NCI-H526 treated with DMSO at 0.1 percent for 48 hours (cell line): ENCODE measurements at regions not wholly inside any gene's neighbourhood (a gene's known extent, or its start where the extent isn't known, plus 50 kb on each side); places are given as distances from the start of the nearest gene placed in this dataset.

Experiments used
- DNase-seq: peaks from one replicate; lab custom pipeline; 2025; lab: John Stamatoyannopoulos, UW

DNA sequence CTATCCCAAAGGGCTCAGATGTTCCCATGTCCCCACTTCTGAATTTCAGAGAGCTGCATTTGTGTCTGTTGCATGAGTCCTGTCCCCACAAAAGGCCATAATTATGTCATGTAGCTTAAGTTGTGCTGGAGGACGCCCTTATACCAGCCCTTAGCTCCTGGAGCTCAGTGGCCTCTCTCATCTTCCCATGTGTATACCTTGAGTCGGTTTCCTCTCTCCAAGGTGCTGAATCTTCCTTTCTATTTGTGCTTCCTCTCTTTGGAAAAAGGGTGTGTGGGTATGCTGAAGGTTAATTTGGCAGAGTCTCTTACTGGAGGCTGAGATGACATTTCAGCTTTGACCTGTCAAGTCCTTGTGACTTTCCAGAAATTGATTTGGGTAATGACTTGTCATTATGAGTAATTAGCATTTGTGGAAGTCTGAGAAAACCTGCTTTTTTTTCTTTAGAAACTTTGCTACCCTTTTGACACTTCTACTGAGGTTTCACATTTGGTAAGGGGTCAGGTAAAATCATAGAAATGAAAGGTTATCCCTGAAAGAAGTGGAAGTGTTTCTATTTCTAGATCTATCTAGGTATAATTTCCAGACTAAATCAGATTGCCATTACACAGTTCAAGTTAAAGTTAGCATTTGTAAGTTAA lies 185.4 kb downstream of the ABCC12 start:
- DNase-seq, result no peak

DNA sequence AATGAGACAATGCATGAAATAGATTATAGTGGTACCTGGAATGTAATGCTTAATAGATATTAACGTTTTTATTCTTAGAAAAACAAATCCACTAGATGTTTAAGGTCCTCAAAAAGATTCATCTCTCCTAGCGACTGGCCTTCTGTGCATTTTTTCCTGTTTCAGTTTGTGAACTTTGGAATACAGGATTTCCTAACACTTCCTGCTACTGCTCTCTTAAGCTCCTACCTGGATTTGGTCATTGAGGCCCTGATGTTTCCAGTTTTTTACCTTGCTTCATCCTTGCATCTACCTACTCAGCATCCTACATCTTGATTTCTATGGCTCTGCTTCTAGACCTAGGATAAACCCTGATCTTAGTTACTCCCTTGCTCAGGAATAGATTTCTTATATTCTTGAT lies 188.4 kb downstream of the ABCC12 start:
- DNase-seq, result no peak

DNA sequence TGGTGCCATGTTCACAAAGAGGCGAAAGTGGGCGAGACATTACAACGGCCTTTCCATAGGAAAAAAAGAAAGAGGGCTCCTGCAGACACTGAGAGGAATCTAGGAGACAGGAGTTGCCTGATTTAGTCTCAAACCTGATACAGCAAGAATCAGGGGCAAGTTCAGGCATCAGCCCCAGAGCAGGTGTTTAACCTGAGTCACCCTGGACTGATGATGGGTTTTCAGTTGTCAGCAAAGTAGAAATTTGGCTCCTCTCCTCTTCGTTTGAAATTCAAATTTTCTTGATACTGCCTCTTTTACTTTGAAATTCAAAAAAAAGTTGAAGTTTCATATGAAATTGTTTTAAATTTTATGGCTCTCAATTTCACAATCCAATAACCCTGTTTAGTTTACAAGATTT lies 189.5 kb downstream of the ABCC12 start:
- no peak for DNase-seq

- DNase-seq, result no peak
These were observed 190.4 kb downstream of the ABCC12 start for GRCh38 chr16:47965439-47965838.

GRCh38 chr16:47958726-47959125 lies 197.1 kb downstream of the ABCC12 start:
- no peak for DNase-seq

- DNase-seq, result no peak
These were observed 198.9 kb downstream of the ABCC12 start for GRCh38 chr16:47956916-47957315.

GRCh38 chr16:47949714-47950113 lies 206.1 kb downstream of the ABCC12 start:
- DNase-seq, result no peak

GRCh38 chr16:47949276-47949675 lies 206.5 kb downstream of the ABCC12 start:
- DNase-seq, result no peak

DNA sequence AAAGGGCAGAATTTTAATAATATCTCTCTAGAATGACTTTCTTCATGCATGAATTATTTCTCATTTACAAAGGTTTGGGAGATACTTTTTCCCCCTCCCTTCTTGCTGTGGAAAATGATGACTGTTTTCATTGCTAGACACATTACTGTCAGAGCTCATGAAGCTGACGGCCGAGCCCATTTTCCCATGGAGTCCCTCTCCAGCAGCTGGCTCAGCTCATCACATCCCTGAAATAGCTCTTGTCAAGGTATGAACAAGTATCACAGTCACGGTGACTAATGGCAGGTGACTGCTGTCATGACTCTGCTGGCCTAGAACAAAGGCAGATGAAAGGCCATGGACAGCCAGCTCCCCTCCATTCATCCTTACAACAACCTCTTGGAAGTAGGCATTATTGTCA lies 208.1 kb downstream of the ABCC12 start:
- no peak for DNase-seq

DNA sequence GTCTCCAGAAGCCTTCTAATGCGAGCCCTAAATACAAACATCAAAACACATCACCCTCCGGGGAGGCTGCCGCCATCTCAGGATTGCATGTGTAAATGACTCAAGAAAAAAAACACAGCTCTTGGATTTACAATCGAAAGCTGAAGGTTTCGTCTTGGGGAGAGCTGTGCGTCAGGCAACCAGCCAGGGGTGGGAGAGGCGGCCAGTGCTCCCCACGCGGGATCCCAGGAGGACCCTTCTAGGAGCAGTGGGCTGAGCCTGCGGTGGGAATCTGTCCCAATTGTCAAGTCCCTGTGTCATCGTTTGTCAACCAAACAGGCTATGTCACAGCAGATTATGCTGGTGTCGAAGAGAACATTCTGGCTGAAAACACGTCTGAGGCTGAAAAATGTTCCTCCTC lies 209.7 kb downstream of the ABCC12 start:
- DNase-seq, result no peak

DNA sequence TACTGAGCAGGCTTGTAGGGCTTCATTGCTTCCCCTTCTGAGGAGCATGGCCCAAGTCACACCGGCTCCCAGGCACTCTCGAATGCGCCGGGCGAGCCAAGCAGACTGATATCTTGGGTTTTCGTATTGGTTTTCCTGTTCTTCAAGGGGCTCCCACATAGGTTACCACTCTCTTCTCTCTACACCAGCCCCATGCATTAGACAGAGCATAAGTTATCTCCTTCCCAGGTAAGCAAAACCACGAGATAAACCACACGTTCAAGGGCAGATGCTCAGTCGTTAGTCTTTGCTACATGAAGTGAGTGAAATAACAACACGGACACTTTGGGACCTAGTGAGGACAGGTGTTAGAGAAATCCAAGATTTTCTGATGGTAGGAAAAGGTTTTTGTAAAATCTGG lies 211.2 kb downstream of the ABCC12 start:
- no peak for DNase-seq

DNA sequence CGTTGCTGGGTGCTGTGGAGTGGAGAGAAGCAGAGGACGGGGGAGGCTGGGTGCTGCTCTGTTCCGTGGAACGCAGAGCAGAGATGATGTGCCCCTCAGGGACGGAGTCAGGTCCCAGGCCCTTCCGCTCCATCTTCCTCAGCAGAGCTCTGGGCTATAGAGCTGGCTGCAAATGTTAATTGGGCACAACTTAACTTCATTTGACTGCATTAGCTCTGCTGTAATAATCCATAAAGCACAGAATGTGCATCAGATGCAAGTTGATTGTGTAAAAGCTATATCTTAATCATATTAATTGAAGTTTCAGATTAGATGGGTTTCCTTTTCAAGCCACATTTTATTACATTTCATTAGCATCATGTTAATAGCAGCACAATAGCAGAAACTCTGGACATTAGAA lies 212.6 kb downstream of the ABCC12 start:
- no peak for DNase-seq

- no peak for DNase-seq
These were observed 215.3 kb downstream of the ABCC12 start for GRCh38 chr16:47940466-47940865.

DNA sequence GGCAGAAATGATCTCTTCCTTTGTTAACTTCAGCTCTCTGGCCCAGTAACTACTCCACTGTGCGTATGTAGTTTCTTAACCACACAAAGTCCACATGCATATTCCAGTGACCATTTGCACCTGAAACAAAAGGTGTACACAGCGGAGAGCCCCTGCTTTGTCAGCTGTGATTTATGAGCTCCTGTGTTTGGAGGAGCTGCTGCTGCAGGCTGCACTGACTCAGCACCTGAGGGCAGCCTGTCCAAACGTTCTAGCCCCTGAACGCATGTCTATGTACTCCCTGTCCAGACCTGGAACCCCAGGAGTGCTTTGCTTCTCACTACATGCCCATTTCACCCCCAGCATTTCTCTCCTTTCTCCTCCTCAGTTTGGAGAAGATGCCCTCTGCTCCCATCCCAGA lies 216.1 kb downstream of the ABCC12 start:
- DNase-seq, result peak; percentile 28

GRCh38 chr16:47938272-47938671 lies 217.5 kb downstream of the ABCC12 start:
- no peak for DNase-seq

GRCh38 chr16:47928008-47928407 lies 227.8 kb downstream of the ABCC12 start:
- DNase-seq, result no peak

GRCh38 chr16:47927330-47927729 lies 228.5 kb downstream of the ABCC12 start:
- no peak for DNase-seq

- no peak for DNase-seq
These were observed 229.9 kb downstream of the ABCC12 start for GRCh38 chr16:47925811-47926460.

DNA sequence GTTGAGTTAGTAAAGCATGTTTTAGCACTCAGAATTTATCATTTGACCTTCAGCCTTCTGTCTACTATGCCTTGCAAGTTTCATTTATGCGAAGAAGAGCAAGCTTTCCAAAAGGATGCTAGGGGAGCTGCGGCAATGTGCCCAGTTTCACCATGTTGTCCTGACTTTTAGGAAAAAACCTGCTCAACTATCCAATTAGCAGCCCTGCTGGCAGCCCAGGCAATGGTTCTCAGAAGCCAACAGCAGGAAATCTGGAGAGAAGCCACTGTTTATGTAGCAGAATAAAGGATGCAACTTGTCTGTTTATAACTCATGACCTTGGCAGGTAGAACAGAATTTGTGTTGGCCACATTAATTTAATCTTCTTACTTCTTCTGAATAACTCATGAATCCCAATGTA lies 230.8 kb downstream of the ABCC12 start:
- DNase-seq, result no peak

GRCh38 chr16:47921535-47921934 lies 234.3 kb downstream of the ABCC12 start:
- DNase-seq, result no peak

DNA sequence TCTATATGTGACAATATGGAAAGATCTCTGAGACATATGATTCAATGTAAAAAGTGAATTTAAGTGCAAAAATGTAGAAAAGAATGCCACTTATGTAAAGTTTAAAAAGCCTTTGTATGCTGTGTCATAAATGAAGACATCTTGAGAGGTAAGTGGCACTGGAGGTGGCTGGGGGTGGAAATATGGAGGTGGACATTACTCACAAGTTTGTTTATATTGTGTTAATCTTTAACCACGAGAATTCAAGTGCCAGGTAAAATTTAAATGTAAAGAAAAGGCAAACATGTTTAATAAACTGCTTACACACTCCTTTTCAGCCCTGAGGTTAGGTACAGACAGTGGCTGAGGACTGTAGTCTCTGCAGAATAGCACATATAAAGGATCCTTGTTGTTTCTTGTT lies 235.1 kb downstream of the ABCC12 start:
- DNase-seq, result peak; percentile 45

DNA sequence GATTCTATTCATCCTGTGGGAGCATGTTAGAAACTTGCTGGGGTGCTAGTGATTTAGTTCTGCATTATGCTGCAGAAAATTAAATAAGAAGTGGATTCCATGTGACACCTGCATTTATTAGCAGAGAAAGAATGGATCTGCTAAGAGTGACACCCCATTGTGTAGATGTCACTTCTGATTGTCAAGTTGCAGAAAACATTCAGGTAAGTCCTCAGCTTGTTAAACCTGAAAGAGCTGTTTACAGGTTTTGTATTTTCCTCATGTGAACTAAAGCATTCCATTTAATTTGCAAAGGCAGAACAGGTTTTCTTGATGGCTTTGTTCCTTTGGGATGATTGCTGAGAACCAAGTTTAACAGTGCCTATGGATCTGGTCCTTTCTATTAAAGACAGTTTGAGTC lies 238.7 kb downstream of the ABCC12 start:
- no peak for DNase-seq

DNA sequence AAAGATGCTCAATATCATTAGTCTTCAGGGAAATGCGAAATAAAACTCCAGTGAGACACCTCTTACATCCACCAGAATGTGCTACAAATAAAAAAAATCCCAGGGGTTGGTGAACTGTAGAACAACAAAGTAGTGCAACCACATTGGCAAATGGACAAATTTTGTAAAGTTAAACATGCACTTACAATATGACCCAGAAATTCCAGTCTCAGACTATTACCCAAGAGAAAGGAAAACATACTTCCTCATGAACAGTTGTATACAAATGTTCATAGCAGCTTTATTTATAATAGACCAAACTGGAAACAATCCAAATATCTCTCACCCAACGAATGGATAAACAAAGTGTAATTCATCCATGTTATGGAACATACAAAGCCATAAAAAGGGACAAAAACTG lies 239.5 kb downstream of the ABCC12 start:
- no peak for DNase-seq

GRCh38 chr16:47907109-47907508 lies 248.7 kb downstream of the ABCC12 start:
- DNase-seq, result no peak
